Activated CD8-positive, alpha-beta memory T cell treated with anti-CD3 and anti-CD28 coated beads, Interleukin-2, amount 10 ng/mL, durations not matched to agents 7 days and 5 days (primary cell): ENCODE measurements at regions not wholly inside any gene's neighbourhood (a gene's known extent, or its start where the extent isn't known, plus 50 kb on each side); places are given as distances from the start of the nearest gene placed in this dataset.
A peak's percentile ranks its signal among the peaks of the same experiment; 100 is the strongest.

ENCODE experiments used
- ATAC-seq: fragments of 150-1000 bp; cut with Tn5 transposase; one replicate; pipeline ENCODE4 v1.10.0; 2021; ENCODE audit warnings: moderate library complexity
- CTCF ChIA-PET: fragments of 350-600 bp; sonication (Branson Sonifier 250); formaldehyde crosslinking; loops from one replicate; lab custom pipeline; 2021; ENCODE audit warnings: antibody characterized with exemption; lab: Charles Lee
- DNase-seq: peaks from one replicate; pipeline ENCODE4 v3.0.0-alpha.2; 2020
- H3K27ac Mint-ChIP-seq: one replicate; pipeline ENCODE4 v1.8.0; 2021; ENCODE audit warnings: mild to moderate bottlenecking, mixed read lengths
- H3K27me3 Mint-ChIP-seq: one replicate; pipeline ENCODE4 v1.8.0; 2021; ENCODE audit warnings: mixed read lengths
- H3K36me3 Mint-ChIP-seq: one replicate; pipeline ENCODE4 v1.8.0; 2021; ENCODE audit warnings: mild to moderate bottlenecking, mixed read lengths
- H3K4me1 Mint-ChIP-seq: one replicate; pipeline ENCODE4 v1.8.0; 2021; ENCODE audit warnings: mixed read lengths
- H3K4me3 Mint-ChIP-seq: one replicate; pipeline ENCODE4 v1.8.0; 2021; ENCODE audit warnings: mild to moderate bottlenecking, moderate library complexity, mixed read lengths
- H3K9me3 Mint-ChIP-seq: one replicate; pipeline ENCODE4 v1.8.0; 2022; ENCODE audit warnings: low read depth, mixed read lengths

DNA sequence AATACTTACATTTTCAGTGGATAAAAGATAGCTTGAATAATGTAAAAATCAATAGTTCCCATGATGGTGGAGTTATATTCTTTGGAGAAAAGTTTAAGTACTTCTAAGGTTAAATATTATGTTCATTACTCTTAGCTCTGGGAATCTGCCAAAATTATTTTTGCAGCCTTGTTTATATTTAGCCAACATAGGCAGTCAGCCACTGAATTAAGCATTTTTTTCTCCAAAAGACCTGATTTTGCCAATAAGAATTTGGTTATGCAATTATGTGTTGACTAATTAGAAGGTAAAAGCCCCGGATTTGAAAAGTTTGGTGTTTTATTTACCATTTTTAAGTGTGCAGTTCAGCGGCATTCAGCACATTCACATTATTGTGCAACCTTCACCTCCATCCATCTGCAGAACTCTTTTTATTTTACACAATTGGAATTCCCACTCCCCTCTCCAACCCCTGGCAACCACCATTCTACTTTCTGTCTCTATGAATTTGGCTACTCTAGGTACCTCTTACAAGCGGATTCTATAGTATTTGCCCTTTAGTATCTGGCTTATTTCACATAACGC is 90.1 kb upstream of the C1QTNF9B start:
- no peak overlapping the region for H3K27ac Mint-ChIP-seq
- DNase-seq (no peak), ATAC-seq (no peak)
- no peaks in the 10 kb centered on the region for H3K9me3 Mint-ChIP-seq
- H3K4me3 Mint-ChIP-seq = no peak overlapping the region
- peaks cover 24% of the 10 kb centered on the region for H3K27me3 Mint-ChIP-seq
- no peaks in the 10 kb centered on the region for H3K4me1 Mint-ChIP-seq
- no peaks in the 10 kb centered on the region for H3K36me3 Mint-ChIP-seq
- CTCF ChIA-PET = interaction anchor here (0.7 kb wide), 1 partner anchor 62 kb away, joined by 3 read pairs; no protein-coding TSS in a partner anchor

DNA sequence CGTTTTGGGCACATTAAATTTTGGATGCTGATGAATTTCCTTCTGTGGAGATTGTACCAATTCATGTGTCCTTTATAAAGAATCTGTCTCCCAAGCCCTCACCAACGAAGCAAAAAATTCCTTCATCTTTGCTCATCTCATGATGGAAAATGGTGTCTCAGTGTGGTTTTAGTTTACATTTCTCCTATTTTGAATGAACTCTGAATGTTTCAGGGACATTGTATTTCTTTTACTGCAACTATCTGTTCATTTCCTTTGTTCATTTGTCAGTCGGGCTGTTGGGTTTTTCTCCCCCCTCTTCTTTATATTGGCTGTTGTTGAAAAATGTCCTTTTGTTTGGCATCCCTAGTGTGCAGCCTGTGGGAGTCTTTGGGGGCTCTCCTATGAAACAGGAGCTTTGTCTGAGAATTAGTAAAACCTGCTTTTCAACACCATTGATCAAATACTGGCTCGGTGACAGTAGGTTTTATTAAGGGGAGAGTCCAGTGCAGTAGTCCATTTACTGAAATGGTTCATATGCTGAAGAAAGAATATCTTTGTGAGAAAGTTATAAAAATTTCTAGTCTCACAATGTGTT is 91.3 kb upstream of the C1QTNF9B start:
- Mint-ChIP-seq H3K4me3 (no peak overlapping the region), H3K36me3 (no peaks in the 10 kb centered on the region), H3K27me3 (peaks cover 20% of the 10 kb centered on the region), H3K4me1 (no peaks in the 10 kb centered on the region), H3K27ac (no peak overlapping the region), H3K9me3 (no peaks in the 10 kb centered on the region)
- DNase-seq (no peak), ATAC-seq (no peak)
- CTCF ChIA-PET = no interaction called here

DNA sequence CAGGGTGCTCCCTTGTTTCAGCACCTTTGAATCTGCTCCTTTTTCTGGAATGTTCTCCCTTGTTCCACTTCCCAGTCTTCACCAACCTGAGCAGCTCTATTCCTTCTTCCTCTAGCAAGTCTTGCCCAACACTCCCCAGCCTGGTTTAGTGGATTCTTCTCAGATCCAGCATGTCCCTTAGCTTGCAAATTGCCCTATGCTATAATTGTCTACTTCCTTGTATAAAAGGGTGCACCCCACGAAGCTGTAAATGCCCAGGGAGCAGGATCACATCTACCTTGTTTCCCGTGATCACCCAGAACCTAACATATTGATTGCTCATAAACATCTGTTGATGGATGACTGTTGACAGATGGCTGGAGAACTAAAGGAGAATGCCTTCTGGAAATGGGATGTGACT is 93.2 kb upstream of the C1QTNF9B start:
- CTCF ChIA-PET = no interaction called here
- Mint-ChIP-seq H3K9me3 (no peaks in the 10 kb centered on the region), H3K36me3 (no peaks in the 10 kb centered on the region), H3K27ac (no peak overlapping the region), H3K4me3 (no peak overlapping the region), H3K4me1 (peaks cover under 1% of the 10 kb centered on the region), H3K27me3 (peaks cover 25% of the 10 kb centered on the region)
- DNase-seq = peak; percentile 16
- no peak for ATAC-seq

DNA sequence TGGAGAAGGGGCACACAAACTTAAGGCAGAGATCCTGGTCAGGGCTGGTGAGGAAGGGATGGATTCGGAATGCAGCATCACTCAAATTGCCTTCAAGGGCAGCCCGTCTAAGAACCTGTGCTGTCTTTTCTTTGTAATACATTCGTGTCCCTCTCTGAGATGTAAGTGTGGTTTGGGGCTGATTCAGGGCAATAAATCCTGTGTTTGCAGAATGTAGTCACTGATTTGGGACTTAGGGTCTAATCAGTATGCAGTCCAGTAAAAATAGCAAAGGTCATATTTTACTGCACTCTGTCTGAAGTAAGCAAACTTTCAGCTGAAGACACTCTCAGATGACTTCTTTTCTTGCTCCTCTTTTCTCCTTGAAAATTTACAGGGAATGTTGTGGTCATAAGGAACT is 93.8 kb upstream of the C1QTNF9B start:
- CTCF ChIA-PET = no interaction called here
- peaks cover 25% of the 10 kb centered on the region for H3K27me3 Mint-ChIP-seq
- no peaks in the 10 kb centered on the region for H3K9me3 Mint-ChIP-seq
- peaks cover 4% of the 10 kb centered on the region for H3K4me1 Mint-ChIP-seq
- DNase-seq = peak; percentile 0
- no peak overlapping the region for H3K4me3 Mint-ChIP-seq
- no peaks in the 10 kb centered on the region for H3K36me3 Mint-ChIP-seq
- H3K27ac Mint-ChIP-seq = no peak overlapping the region
- no peak for ATAC-seq

DNA sequence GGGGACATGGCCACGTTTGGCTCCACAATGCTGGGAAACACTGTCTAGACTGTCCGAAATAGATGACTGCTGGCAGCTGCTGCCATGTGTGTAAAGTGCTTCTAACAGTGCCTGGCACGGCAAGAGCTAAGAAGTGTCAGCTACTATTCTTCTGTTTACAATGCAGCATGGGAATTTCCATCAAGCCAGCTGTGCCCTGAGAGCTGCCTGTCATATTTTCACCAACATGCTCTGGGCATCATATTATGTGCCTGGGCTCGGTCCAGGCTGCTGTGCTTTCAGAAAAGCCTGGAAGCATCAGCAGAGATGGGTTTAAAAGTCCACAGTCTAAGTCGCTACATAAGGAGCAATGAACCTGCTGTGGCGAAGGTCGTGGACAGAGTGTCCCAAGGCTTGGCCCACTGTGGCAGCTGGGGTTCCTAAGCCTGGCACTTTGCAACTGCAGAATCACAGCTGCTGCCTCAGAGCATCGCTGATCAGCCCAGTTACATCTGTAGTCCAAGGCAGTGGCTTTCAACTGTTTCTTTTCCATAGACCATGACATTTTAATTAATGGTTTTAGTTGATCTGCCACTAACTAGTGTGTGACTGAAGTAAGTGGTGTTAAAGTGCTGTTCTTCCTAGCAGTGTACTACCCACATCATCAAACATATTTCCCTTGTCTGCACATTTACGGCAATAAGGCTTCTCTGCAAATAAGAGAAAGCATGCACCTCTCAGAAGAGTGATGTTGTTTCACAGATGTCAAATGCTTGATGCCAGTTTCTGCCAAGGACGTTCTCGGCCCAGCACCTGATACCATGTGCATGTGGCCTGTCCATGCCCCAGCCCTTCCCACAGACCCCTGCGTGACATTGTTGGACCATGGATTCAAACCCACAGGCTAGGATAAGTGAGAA is 95.7 kb upstream of the C1QTNF9B start:
- H3K27me3 Mint-ChIP-seq = peaks cover 21% of the 10 kb centered on the region
- ATAC-seq (no peak), DNase-seq (peak; percentile 37)
- H3K27ac Mint-ChIP-seq = no peak overlapping the region
- no peaks in the 10 kb centered on the region for H3K9me3 Mint-ChIP-seq
- H3K4me3 Mint-ChIP-seq = no peak overlapping the region
- peaks cover 3% of the 10 kb centered on the region for H3K36me3 Mint-ChIP-seq
- CTCF ChIA-PET = interaction anchor here (1.3 kb wide), 1 partner anchor 15 kb away, joined by 3 read pairs; no protein-coding TSS in a partner anchor
- H3K4me1 Mint-ChIP-seq = peaks cover 4% of the 10 kb centered on the region

DNA sequence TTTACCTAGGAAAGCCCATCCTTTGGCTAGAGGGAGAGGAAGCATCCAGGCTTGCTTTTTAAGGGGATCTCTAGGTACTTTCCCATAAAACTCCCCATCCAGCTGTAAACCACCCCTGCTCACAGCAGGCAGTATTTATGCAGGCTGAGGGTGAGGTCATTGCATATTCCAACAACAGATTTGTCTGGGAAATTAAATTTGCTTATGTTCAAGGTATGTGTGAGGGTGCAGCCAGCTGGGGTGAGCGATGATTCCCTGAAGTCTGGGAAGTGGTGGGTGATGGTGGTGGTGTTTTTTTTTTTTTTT is 96.3 kb upstream of the C1QTNF9B start:
- Mint-ChIP-seq H3K4me3 (no peak overlapping the region), H3K27me3 (peaks cover 21% of the 10 kb centered on the region), H3K36me3 (peaks cover 3% of the 10 kb centered on the region), H3K4me1 (peaks cover 4% of the 10 kb centered on the region), H3K9me3 (no peaks in the 10 kb centered on the region), H3K27ac (no peak overlapping the region)
- ATAC-seq (no peak), DNase-seq (peak; percentile 14)
- CTCF ChIA-PET = no interaction called here

DNA sequence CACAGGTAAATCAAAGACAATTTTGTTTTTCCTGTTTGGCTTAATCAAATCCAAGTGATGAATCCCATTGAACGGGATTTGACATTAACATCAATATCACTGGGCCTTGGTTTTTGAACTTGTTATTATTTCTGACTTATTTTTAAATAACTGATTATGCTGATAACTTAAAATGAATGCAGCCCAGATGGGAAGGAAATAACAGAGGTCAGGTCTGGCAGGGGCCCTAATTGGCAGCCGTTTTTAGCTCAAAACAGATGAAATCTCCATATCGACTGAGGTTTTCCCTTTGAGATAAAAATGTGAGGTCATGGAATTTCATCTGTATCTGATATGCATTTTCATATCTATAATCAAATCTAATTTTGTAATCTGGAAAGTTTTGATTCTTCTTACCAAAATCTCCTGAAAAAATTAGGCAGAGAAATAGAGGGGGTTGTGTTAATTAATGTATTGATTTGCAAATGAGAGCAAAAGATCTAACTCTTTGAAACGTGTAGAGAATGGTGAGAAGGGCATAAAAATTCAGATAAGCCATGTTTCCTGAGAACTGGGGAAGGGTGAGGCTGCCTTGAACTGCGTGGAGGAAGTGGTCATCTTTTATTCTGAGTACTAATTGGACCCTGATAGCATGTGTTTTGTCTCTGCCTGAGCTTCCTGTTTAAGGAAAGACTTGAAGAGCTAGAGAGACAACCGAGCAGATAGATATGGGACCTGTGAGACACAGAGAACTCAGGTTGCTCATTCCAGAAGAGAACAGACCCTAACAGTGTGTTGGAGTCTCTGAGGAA is 98.2 kb upstream of the C1QTNF9B start:
- CTCF ChIA-PET = no interaction called here

DNA sequence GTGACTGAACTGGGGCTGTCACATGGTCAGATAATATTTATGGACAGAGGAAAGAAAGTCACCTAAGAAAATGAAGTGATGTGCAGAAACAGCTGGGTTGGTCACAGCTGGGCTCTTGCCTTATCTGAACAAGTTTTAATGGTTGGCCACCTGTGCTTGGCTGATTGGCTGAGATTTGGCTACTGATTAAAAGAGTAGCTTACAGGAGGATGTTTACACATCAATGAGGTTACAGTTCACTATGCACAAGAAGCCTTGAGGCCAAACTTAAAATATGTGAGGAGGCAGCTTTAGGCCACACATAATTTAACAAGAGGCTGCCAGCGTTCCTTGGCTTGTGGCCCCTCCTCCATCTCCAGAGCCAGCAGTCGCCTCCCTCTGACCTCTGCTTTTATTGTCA is 99.2 kb upstream of the C1QTNF9B start:
- ATAC-seq (no peak), DNase-seq (peak; percentile 14)
- peaks cover 10% of the 10 kb centered on the region for H3K27me3 Mint-ChIP-seq
- H3K4me1 Mint-ChIP-seq = peaks cover 4% of the 10 kb centered on the region
- H3K4me3 Mint-ChIP-seq = no peak overlapping the region
- CTCF ChIA-PET = no interaction called here
- H3K9me3 Mint-ChIP-seq = no peaks in the 10 kb centered on the region
- H3K27ac Mint-ChIP-seq = no peak overlapping the region
- H3K36me3 Mint-ChIP-seq = peaks cover 3% of the 10 kb centered on the region

More for the DNA sequence above, 98.2 kb upstream of the C1QTNF9B start:
- Mint-ChIP-seq H3K27me3 (peaks cover 17% of the 10 kb centered on the region), H3K4me3 (no peak overlapping the region), H3K27ac (no peak overlapping the region), H3K4me1 (peaks cover 4% of the 10 kb centered on the region), H3K9me3 (no peaks in the 10 kb centered on the region), H3K36me3 (peaks cover 3% of the 10 kb centered on the region)
- ATAC-seq (no peak), DNase-seq (peak; percentile 18)

DNA sequence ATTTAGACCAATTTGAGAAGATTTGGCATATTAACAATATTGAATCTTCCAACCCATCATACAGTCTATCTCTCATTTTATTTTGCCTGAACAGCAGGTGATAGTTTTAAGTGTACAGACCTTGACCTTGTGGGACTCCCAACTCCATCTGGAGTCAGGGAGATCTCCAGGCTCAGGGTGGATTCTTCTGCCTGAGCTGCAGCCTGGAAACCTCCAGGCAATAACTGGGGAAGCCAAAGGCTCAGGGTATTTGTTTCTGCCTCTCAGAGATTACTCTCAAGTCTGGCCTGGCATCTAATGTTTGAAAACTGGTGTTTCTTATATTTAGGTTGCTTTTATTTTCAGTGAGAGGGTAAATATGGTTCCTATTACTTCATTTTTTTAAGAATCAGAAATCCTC is 102.1 kb upstream of the C1QTNF9B start:
- Mint-ChIP-seq H3K27me3 (peaks cover 4% of the 10 kb centered on the region), H3K4me1 (peaks cover 4% of the 10 kb centered on the region), H3K4me3 (no peak overlapping the region), H3K36me3 (peaks cover 3% of the 10 kb centered on the region), H3K9me3 (no peaks in the 10 kb centered on the region), H3K27ac (no peak overlapping the region)
- CTCF ChIA-PET = no interaction called here
- DNase-seq (no peak), ATAC-seq (no peak)

DNA sequence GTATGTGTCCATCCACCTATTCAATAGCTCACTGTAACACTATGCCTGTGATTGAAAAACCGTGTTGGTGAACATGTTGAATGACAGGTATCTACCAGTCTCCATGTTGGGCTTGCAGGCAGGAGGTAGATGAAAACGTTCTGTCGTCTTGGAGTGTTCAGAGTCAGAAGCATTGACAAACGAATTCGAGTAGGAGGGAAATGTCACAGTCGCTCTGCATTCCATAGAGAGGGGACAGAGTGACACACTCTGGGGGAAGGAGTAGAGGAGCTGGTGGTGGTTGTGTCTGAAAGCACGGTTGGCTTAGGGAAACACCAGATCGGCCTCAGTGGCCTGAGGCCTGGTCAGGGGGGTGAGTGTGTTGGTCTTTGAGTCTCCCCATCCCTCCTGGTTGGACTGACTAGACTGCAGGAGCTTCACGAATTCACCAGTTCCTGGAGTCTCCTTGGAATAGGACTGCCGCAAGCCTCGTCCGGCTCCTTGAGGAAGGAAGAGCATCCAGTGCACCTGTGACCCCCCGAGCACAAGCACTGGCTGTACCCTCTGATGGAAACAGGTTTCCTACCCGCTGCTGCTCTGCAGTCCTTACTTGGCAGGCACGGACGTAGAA is 105.0 kb upstream of the C1QTNF9B start:
- H3K27ac Mint-ChIP-seq = no peak overlapping the region
- no peak overlapping the region for H3K4me3 Mint-ChIP-seq
- no peaks in the 10 kb centered on the region for H3K9me3 Mint-ChIP-seq
- H3K27me3 Mint-ChIP-seq = peaks cover 12% of the 10 kb centered on the region
- ATAC-seq (no peak), DNase-seq (no peak)
- no peaks in the 10 kb centered on the region for H3K4me1 Mint-ChIP-seq
- CTCF ChIA-PET = no interaction called here
- H3K36me3 Mint-ChIP-seq = no peaks in the 10 kb centered on the region

DNA sequence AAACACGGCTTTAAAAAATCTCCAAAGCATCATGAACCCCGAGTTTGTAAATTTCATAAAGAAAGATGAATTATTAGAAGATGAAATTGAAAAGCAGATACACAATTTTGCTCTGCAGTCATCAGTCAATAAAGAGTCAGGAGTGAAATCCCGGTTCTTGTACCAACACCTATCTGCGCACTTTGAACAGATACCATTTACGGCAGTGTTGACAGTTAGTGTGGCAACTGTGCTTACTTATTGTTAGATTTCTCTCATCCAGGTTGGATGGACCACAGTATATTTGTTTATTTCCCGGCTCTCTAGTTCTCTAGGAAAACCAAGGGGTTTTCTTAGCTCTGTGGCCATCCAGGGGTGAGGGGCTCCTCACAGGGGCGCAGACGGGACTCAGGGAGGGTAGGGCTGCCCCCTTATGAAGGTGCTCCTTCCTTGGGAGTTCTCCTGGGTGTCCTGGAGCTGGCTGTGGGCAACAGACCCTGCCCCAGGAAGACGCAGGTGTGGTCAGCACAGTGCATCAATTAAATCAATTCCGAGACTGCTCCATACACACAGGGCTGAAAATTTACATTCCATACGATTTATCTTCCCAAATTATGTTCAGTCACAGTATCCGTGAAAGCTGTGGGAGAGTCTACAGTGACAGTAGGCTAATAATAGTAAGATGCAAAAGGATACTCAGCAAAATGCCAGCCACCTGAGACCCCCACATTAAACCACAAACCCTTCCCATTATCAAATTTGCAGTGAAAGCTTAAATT is 107.0 kb upstream of the C1QTNF9B start:
- DNase-seq = no peak
- H3K9me3 Mint-ChIP-seq = no peaks in the 10 kb centered on the region
- no peak overlapping the region for H3K4me3 Mint-ChIP-seq
- peaks cover 12% of the 10 kb centered on the region for H3K27me3 Mint-ChIP-seq
- no peak overlapping the region for H3K27ac Mint-ChIP-seq
- CTCF ChIA-PET = interaction anchor here (1.2 kb wide), 1 partner anchor 13 kb away, joined by 3 read pairs; no protein-coding TSS in a partner anchor
- no peaks in the 10 kb centered on the region for H3K36me3 Mint-ChIP-seq
- no peaks in the 10 kb centered on the region for H3K4me1 Mint-ChIP-seq
- no peak for ATAC-seq

DNA sequence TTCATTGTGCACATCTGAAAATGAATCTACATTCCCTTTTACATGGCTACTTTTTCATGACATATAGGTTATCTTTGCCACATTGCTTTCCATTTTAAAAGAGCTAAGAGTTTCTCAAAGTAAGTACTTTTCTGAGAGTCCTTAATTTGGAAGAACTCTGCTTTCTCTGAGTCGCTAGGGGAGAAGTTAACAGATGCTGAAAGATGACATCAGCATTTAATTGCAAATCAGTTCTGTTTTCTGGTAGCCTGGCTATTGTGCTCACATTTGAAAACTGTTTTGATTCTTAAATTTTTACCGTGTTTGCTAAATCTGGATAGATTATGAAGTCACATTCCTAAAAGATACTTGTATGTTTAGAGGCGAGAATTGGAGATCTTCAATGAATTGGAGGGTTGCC is 107.7 kb upstream of the C1QTNF9B start:
- Mint-ChIP-seq H3K9me3 (no peaks in the 10 kb centered on the region), H3K27me3 (peaks cover 12% of the 10 kb centered on the region), H3K4me1 (no peaks in the 10 kb centered on the region), H3K27ac (no peak overlapping the region), H3K36me3 (no peaks in the 10 kb centered on the region), H3K4me3 (no peak overlapping the region)
- ATAC-seq (no peak), DNase-seq (no peak)
- CTCF ChIA-PET = interaction anchor here (0.7 to 1.2 kb wide), 2 partner anchors 13 to 27 kb away, joined by 3 read pairs; no protein-coding TSS in a partner anchor
